Motor neuron (in vitro differentiated cells): ENCODE measurements at regions not wholly inside any gene's neighbourhood (a gene's known extent, or its start where the extent isn't known, plus 50 kb on each side); places are given as distances from the start of the nearest gene placed in this dataset.
A peak's percentile ranks its signal among the peaks of the same experiment; 100 is the strongest.
"Not testable (repeated sequence)": the region's sequence is repeated elsewhere in the genome, so short reads cannot be mapped to it uniquely, and the experiment has no call there.

Source experiments
- ATAC-seq, 8 experiments: fragments of 200-7000 bp; cut with Tn5 transposase; replicated peaks in 6 of 8; 2 replicates each; pipeline ENCODE4 v1.8.0; 2021; ENCODE audit warnings: mild to moderate bottlenecking in 8 of 8, moderate library complexity in 8 of 8
- H3K27ac ChIP-seq, 2 donors: fragments of 250-450 bp; sonication (Bioruptor Pico); 2 replicates each; pipeline ENCODE4 v1.9.0; 2021; ENCODE audit warnings: antibody characterized with exemption in 2 of 2, mild to moderate bottlenecking in 2 of 2, moderate library complexity in 1 of 2
- H3K4me1 ChIP-seq, 2 donors: fragments of 250-450 bp; sonication (Bioruptor Pico); replicated peaks in 1 of 2; 2 replicates each; pipeline ENCODE4 v1.6.1; 2021; ENCODE audit warnings: antibody characterized with exemption in 2 of 2, mild to moderate bottlenecking in 2 of 2, moderate library complexity in 1 of 2
- H3K4me3 ChIP-seq, 5 donors: fragments of 250-450 bp; sonication (Bioruptor Pico); 2 replicates each; pipeline ENCODE4 v1.9.0; 2021; ENCODE audit warnings: antibody characterized with exemption in 5 of 5, mild to moderate bottlenecking in 5 of 5, moderate library complexity in 4 of 5
- WGBS, 10 experiments: fragments of 450-650 bp; shearing (Covaris generic); methylation state at CpG; one replicate each; pipeline ENCODE4 v1.0.0; 2022; 5-methylcytosine and 5-hydroxymethylcytosine counted together
- in situ Hi-C, 9 experiments: fragments of 400-800 bp; cut with MboI; loops; one replicate each; pipeline ENCODE4 v1.15.0; 2021; ENCODE audit warnings: low sequenced_read_pairs in 9 of 9, low pct_unique_long_range_greater_than_20kb in 2 of 9; ENCODE audit not compliant: unreplicated experiment in 9 of 9

- H3K27ac ChIP-seq, result no peak overlapping the region
- 50 to 100% (median 82%) methylated on average over 1 to 9 of the region's 18 CpGs; no CpG with 5 or more reads in 4 of the 10 experiments for WGBS, 10 experiments
- ATAC-seq, result peak in 2 of 8 experiments; percentile 16 to 21
- peak overlapping the region in 1 of 5 donors; percentile 17 for H3K4me3 ChIP-seq
- in situ Hi-C loops, result no loop called here
- H3K4me1 ChIP-seq, result no peaks in the 10 kb centered on the region
Measured at GRCh38 chr20:5471368-5471767, 139.4 kb downstream of the GPCPD1 start.

- no peak for ATAC-seq
- 50 to 100% (median 90%) methylated on average over 1 to 11 of the region's 16 CpGs; no CpG with 5 or more reads in 4 of the 10 experiments for WGBS, 10 experiments
- no peak overlapping the region for H3K4me3 ChIP-seq
- in situ Hi-C loops, result no loop called here
- H3K4me1 ChIP-seq, result no peaks in the 10 kb centered on the region
- H3K27ac ChIP-seq, result no peak overlapping the region
Measured at GRCh38 chr20:5470943-5471342, 139.9 kb downstream of the GPCPD1 start.

- Histone ChIP-seq H3K27ac (no peak overlapping the region), H3K4me3 (no peak overlapping the region), H3K4me1 (no peaks in the 10 kb centered on the region)
- in situ Hi-C loops, result no loop called here
- no peak for ATAC-seq
- 17 to 100% (median 59%) methylated on average over 1 to 3 of the region's 4 CpGs; no CpG with 5 or more reads in 4 of the 10 experiments for whole genome bisulfite sequencing, 10 experiments
Measured at GRCh38 chr20:5470458-5470857, 140.3 kb downstream of the GPCPD1 start.

GRCh38 chr20:5469111-5469510 lies 141.7 kb downstream of the GPCPD1 start:
- WGBS, 10 experiments, result 19 to 100% (median 66%) methylated on average over 1 to 3 of the region's 3 CpGs; no CpG with 5 or more reads in 2 of the 10 experiments
- in situ Hi-C loops, result no loop called here
- no peak for ATAC-seq
- Histone ChIP-seq H3K27ac (no peak overlapping the region), H3K4me3 (no peak overlapping the region), H3K4me1 (no peaks in the 10 kb centered on the region)

GRCh38 chr20:5467086-5467485 lies 143.7 kb downstream of the GPCPD1 start:
- ATAC-seq, result no peak

GRCh38 chr20:5465604-5465927 lies 145.2 kb downstream of the GPCPD1 start:
- no peak overlapping the region for H3K27ac ChIP-seq
- ATAC-seq, result peak in 3 of 8 experiments; percentile 29 to 74 (median 41)
- no peak overlapping the region for H3K4me3 ChIP-seq
- in situ Hi-C loops, result no loop called here
- WGBS, 10 experiments, result 0 to 90% (median 40%) methylated on average over 1 to 5 of the region's 5 CpGs; no CpG with 5 or more reads in 1 of the 10 experiments
- no peaks in the 10 kb centered on the region for H3K4me1 ChIP-seq

More at GRCh38 chr20:5467086-5467485, 143.7 kb downstream of the GPCPD1 start:
- Histone ChIP-seq H3K4me1 (no peaks in the 10 kb centered on the region), H3K4me3 (no peak overlapping the region), H3K27ac (no peak overlapping the region)
- 33 to 100% (median 95%) methylated on average over 3 of the region's 3 CpGs; no CpG with 5 or more reads in 7 of the 10 experiments for WGBS, 10 experiments
- in situ Hi-C loops, result no loop called here

GRCh38 chr20:5464901-5465603 lies 145.8 kb downstream of the GPCPD1 start:
- no peak for ATAC-seq
- H3K27ac ChIP-seq, result no peak overlapping the region
- WGBS, 10 experiments, result 17 to 100% (median 87%) methylated on average over 1 to 14 of the region's 23 CpGs; no CpG with 5 or more reads in 1 of the 10 experiments
- no peak overlapping the region for H3K4me3 ChIP-seq
- in situ Hi-C loops, result no loop called here
- no peaks in the 10 kb centered on the region for H3K4me1 ChIP-seq

GRCh38 chr20:5463007-5463686 lies 146.4 kb upstream of the PROKR2 start:
- no peak for ATAC-seq
- H3K27ac ChIP-seq, result no peak overlapping the region
- H3K4me3 ChIP-seq, result no peak overlapping the region
- WGBS, 10 experiments, result 0 to 80% (median 51%) methylated on average over 1 to 4 of the region's 8 CpGs; no CpG with 5 or more reads in 4 of the 10 experiments
- in situ Hi-C loops, result no loop called here
- H3K4me1 ChIP-seq, result no peaks in the 10 kb centered on the region

GRCh38 chr20:5453745-5454144 lies 137.0 kb upstream of the PROKR2 start:
- in situ Hi-C loops, ATAC-seq, H3K4me1 ChIP-seq, H3K27ac ChIP-seq, H3K4me3 ChIP-seq: not testable (repeated sequence)
- WGBS, 10 experiments, result 0 to 100% methylated on average over 1 of the region's 7 CpGs; no CpG with 5 or more reads in 8 of the 10 experiments

- WGBS, 10 experiments, result no CpG with 5 or more reads among the region's 38 CpGs
- in situ Hi-C loops, H3K4me1 ChIP-seq, ATAC-seq, H3K27ac ChIP-seq, H3K4me3 ChIP-seq: not testable (repeated sequence)
Measured at GRCh38 chr20:5453316-5453715, 136.6 kb upstream of the PROKR2 start.

GRCh38 chr20:5452691-5453090 lies 135.9 kb upstream of the PROKR2 start:
- WGBS, 10 experiments, result no CpG with 5 or more reads among the region's 30 CpGs
- in situ Hi-C loops, ATAC-seq: not testable (repeated sequence)

GRCh38 chr20:5452286-5452685 lies 135.5 kb upstream of the PROKR2 start:
- ATAC-seq, H3K4me3 ChIP-seq, H3K4me1 ChIP-seq, H3K27ac ChIP-seq, in situ Hi-C loops: not testable (repeated sequence)
- no CpG with 5 or more reads among the region's 26 CpGs for WGBS, 10 experiments

More at GRCh38 chr20:5452691-5453090, 135.9 kb upstream of the PROKR2 start:
- not testable (repeated sequence) for H3K4me1 ChIP-seq, H3K4me3 ChIP-seq, H3K27ac ChIP-seq

GRCh38 chr20:5451643-5452210 lies 135.0 kb upstream of the PROKR2 start:
- H3K4me1 ChIP-seq, result no peaks in the 10 kb centered on the region
- no peak overlapping the region for H3K4me3 ChIP-seq
- H3K27ac ChIP-seq, result no peak overlapping the region
- no peak for ATAC-seq
- in situ Hi-C loops, result no loop called here
- WGBS, 10 experiments, result 33 to 85% (median 50%) methylated on average over 1 to 2 of the region's 2 CpGs; no CpG with 5 or more reads in 5 of the 10 experiments
